C4-2B (cell line): ENCODE measurements at regions not wholly inside any gene's neighbourhood (a gene's known extent, or its start where the extent isn't known, plus 50 kb on each side); places are given as distances from the start of the nearest gene placed in this dataset.

ENCODE experiments used
- CTCF ChIP-seq: fragments of 450-650 bp; conservative IDR thresholded peaks from 2 replicates; pipeline ENCODE4 v1.5.1; 2017; ENCODE audit warnings: mild to moderate bottlenecking
- ZFX ChIP-seq: fragments of 450-650 bp; IDR thresholded peaks from 2 replicates; pipeline ENCODE4 v1.6.1; 2017

- TF ChIP-seq CTCF (no peak), ZFX (no peak)
Observed at GRCh38 chr4:60189286-60189685, 1010.8 kb upstream of the ADGRL3 start.
